Panc1 (cell line): ENCODE measurements at regions not wholly inside any gene's neighbourhood (a gene's known extent, or its start where the extent isn't known, plus 50 kb on each side); places are given as distances from the start of the nearest gene placed in this dataset.
"Not testable (repeated sequence)": the region's sequence is repeated elsewhere in the genome, so short reads cannot be mapped to it uniquely, and the experiment has no call there.

Experiments used
- ATAC-seq: fragments of 200-7000 bp; cut with Tn5 transposase; 2 replicates; pipeline ENCODE4 v1.9.1; 2020; ENCODE audit warnings: mild to moderate bottlenecking, moderate library complexity
- BruUV-seq: library from RNA; stranded (reverse); fragments of 400-500 nt; replicated peaks from 2 replicates; lab custom pipeline; 2021; lab: Mats Ljungman, UMichigan
- CTCF ChIA-PET: fragments of 300-600 bp; sonication (Branson Sonifier 250); formaldehyde crosslinking; loops from one replicate; lab custom pipeline; 2022; ENCODE audit warnings: antibody characterized with exemption; lab: Charles Lee
- POLR2A ChIA-PET: fragments of 300-600 bp; sonication (Branson Sonifier 250); formaldehyde crosslinking; loops from one replicate; lab custom pipeline; 2022; ENCODE audit warnings: antibody characterized with exemption; lab: Charles Lee
- DNase-seq: peaks from one replicate; pipeline ENCODE4 v3.0.0-alpha.2; 2010; ENCODE audit warnings: low read depth, low spot score
- H3K27ac ChIP-seq: 2 replicates; pipeline ENCODE4 v1.5.1; 2011; ENCODE audit warnings: mild to moderate bottlenecking, low read length, inconsistent platforms
- H3K27me3 ChIP-seq: fragments of 200-500 bp; sonication (Bioruptor generic); 2 replicates; pipeline ENCODE4 v1.6.0; 2014; ENCODE audit warnings: low read length, inconsistent platforms; ENCODE audit not compliant: control insufficient read depth, insufficient read depth
- H3K36me3 ChIP-seq: fragments of 200-500 bp; sonication (Bioruptor generic); 2 replicates; pipeline ENCODE4 v1.5.1; 2014; ENCODE audit warnings: inconsistent platforms, mild to moderate bottlenecking, low read length, moderate library complexity; ENCODE audit not compliant: control insufficient read depth, insufficient read depth
- H3K4me1 ChIP-seq: 2 replicates; pipeline ENCODE4 v1.5.1; 2011; ENCODE audit warnings: inconsistent platforms, mild to moderate bottlenecking, low read length, moderate library complexity; ENCODE audit not compliant: control insufficient read depth, insufficient read depth
- H3K4me3 ChIP-seq, 2 experiments: 2 replicates each; pipeline ENCODE4 v1.5.1; 2011 to 2012; ENCODE audit warnings: low read depth in 2 of 2, low read length in 2 of 2, mild to moderate bottlenecking in 2 of 2, inconsistent platforms in 1 of 2, moderate library complexity in 1 of 2
- H3K9me3 ChIP-seq: fragments of 200-500 bp; sonication (Bioruptor generic); 2 replicates; pipeline ENCODE4 v1.5.1; 2014; ENCODE audit warnings: low read depth, mild to moderate bottlenecking, inconsistent platforms, low read length, moderate library complexity; ENCODE audit not compliant: control insufficient read depth, insufficient read depth
- POLR2AphosphoS5 ChIP-seq: IDR thresholded peaks from 2 replicates; pipeline ENCODE4 v1.6.1; 2012; ENCODE audit warnings: mild to moderate bottlenecking, low read depth, low read length, moderate library complexity
- SIN3A ChIP-seq: IDR thresholded peaks from 2 replicates; pipeline ENCODE4 v1.6.1; 2012; ENCODE audit warnings: low read depth, mild to moderate bottlenecking, low read length, moderate library complexity, borderline replicate concordance; ENCODE audit not compliant: insufficient read depth
- TCF7L2 ChIP-seq: IDR thresholded peaks from 2 replicates; pipeline ENCODE4 v1.6.1; 2011; ENCODE audit warnings: mild to moderate bottlenecking, low read depth, low read length, inconsistent platforms
- in situ Hi-C: cut with HindIII; loops from 2 replicates; pipeline ENCODE4 v1.10.0; 2016; ENCODE audit warnings: low sequenced_read_pairs, low pct_unique_long_range_greater_than_20kb
- intact Hi-C: fragments of 100-400 bp; cut with micrococcal nuclease; formaldehyde crosslinking; loops from one replicate; pipeline ENCODE4 v1.10.0; 2022; ENCODE audit not compliant: unreplicated experiment
- TF ChIP-seq, protein P1 (sequence below), 2 experiments: IDR thresholded peaks; 2 replicates each; pipeline ENCODE4 v1.6.1; 2011 to 2012; ENCODE audit warnings: low read depth in 2 of 2, control low read depth in 1 of 2, low read length in 1 of 2, mild to moderate bottlenecking in 1 of 2, moderate library complexity in 1 of 2; ENCODE audit not compliant: insufficient read depth in 1 of 2
- TF ChIP-seq, protein P2 (sequence below): fragments of 450-650 bp; IDR thresholded peaks from 2 replicates; pipeline ENCODE4 v1.5.1; 2017; ENCODE audit warnings: mild to moderate bottlenecking

DNA sequence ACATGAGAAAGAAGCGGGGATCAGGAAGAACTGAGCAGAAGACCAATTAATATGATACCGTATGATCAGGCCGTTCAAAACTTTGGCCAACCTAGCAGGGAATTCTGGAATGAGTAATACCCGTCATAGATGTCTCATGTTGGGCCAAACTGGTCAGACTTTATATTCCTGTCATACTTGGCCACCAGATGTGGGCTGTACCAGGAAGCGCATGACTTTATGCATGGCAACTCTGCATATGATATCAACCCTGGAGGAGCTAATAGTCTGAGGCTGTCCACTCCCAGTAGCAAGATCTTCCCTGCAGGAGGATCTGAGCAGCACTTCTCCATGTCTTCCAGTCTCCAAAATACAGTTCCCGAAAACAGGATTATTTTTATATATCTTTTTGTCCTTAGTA is 68.5 kb upstream of the NAA35 start:
- Histone ChIP-seq H3K4me1 (no peaks in the 10 kb centered on the region), H3K27me3 (no peaks in the 10 kb centered on the region), H3K9me3 (no peaks in the 10 kb centered on the region), H3K36me3 (no peaks in the 10 kb centered on the region), H3K27ac (no peak overlapping the region), H3K4me3 (no peak overlapping the region)
- ATAC-seq: no peak
- DNase-seq: no peak
- CTCF ChIA-PET: no interaction called here
- TF ChIP-seq POLR2AphosphoS5: no peak
- TF ChIP-seq, protein P1, sequence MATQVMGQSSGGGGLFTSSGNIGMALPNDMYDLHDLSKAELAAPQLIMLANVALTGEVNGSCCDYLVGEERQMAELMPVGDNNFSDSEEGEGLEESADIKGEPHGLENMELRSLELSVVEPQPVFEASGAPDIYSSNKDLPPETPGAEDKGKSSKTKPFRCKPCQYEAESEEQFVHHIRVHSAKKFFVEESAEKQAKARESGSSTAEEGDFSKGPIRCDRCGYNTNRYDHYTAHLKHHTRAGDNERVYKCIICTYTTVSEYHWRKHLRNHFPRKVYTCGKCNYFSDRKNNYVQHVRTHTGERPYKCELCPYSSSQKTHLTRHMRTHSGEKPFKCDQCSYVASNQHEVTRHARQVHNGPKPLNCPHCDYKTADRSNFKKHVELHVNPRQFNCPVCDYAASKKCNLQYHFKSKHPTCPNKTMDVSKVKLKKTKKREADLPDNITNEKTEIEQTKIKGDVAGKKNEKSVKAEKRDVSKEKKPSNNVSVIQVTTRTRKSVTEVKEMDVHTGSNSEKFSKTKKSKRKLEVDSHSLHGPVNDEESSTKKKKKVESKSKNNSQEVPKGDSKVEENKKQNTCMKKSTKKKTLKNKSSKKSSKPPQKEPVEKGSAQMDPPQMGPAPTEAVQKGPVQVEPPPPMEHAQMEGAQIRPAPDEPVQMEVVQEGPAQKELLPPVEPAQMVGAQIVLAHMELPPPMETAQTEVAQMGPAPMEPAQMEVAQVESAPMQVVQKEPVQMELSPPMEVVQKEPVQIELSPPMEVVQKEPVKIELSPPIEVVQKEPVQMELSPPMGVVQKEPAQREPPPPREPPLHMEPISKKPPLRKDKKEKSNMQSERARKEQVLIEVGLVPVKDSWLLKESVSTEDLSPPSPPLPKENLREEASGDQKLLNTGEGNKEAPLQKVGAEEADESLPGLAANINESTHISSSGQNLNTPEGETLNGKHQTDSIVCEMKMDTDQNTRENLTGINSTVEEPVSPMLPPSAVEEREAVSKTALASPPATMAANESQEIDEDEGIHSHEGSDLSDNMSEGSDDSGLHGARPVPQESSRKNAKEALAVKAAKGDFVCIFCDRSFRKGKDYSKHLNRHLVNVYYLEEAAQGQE (IDR thresholded peaks at IDR 0.05; ENCODE audit: insufficient read depth in 1 of 2, low read depth in 2 of 2, low read length in 1 of 2): no peak
- TF ChIP-seq TCF7L2: no peak
- TF ChIP-seq, protein P2, sequence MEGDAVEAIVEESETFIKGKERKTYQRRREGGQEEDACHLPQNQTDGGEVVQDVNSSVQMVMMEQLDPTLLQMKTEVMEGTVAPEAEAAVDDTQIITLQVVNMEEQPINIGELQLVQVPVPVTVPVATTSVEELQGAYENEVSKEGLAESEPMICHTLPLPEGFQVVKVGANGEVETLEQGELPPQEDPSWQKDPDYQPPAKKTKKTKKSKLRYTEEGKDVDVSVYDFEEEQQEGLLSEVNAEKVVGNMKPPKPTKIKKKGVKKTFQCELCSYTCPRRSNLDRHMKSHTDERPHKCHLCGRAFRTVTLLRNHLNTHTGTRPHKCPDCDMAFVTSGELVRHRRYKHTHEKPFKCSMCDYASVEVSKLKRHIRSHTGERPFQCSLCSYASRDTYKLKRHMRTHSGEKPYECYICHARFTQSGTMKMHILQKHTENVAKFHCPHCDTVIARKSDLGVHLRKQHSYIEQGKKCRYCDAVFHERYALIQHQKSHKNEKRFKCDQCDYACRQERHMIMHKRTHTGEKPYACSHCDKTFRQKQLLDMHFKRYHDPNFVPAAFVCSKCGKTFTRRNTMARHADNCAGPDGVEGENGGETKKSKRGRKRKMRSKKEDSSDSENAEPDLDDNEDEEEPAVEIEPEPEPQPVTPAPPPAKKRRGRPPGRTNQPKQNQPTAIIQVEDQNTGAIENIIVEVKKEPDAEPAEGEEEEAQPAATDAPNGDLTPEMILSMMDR: no peak
- no peak for TF ChIP-seq SIN3A
- no TSS peak for BruUV-seq
- in situ Hi-C loops (no loop called here), intact Hi-C loops (no loop called here)
- POLR2A ChIA-PET: no interaction called here

DNA sequence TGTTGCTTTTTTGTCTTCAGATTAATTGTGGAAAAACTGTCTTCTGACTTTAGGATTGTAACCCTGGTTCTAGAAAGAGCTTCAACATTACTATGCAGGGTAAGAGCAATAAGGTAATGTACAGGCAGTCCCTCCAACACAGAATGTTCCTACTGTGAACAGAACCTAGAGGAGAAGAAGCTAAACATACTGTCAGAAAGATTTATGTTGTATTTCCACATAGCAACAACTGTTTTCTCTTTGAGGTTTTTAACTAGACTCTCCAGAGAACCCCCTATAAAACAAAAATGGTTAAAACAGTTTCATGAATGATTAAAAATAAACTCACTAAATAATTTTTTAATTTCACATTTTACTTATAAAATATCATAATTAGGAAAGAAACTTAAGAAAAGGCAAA is 64.3 kb upstream of the NAA35 start:
- no peak overlapping the region for H3K27ac ChIP-seq
- BruUV-seq: no TSS peak
- intact Hi-C loops (no loop called here), in situ Hi-C loops (no loop called here)
- ChIA-PET POLR2A (no interaction called here), CTCF (no interaction called here)
- H3K9me3 ChIP-seq: no peaks in the 10 kb centered on the region
- H3K36me3 ChIP-seq: no peaks in the 10 kb centered on the region
- TF ChIP-seq, protein P2: no peak
- TF ChIP-seq POLR2AphosphoS5: no peak
- TF ChIP-seq, protein P1 (IDR thresholded peaks at IDR 0.05; ENCODE audit: insufficient read depth in 1 of 2, low read depth in 2 of 2, low read length in 1 of 2): no peak
- ATAC-seq (no peak), DNase-seq (no peak)
- H3K27me3 ChIP-seq: no peaks in the 10 kb centered on the region
- no peak overlapping the region for H3K4me3 ChIP-seq
- no peaks in the 10 kb centered on the region for H3K4me1 ChIP-seq

DNA sequence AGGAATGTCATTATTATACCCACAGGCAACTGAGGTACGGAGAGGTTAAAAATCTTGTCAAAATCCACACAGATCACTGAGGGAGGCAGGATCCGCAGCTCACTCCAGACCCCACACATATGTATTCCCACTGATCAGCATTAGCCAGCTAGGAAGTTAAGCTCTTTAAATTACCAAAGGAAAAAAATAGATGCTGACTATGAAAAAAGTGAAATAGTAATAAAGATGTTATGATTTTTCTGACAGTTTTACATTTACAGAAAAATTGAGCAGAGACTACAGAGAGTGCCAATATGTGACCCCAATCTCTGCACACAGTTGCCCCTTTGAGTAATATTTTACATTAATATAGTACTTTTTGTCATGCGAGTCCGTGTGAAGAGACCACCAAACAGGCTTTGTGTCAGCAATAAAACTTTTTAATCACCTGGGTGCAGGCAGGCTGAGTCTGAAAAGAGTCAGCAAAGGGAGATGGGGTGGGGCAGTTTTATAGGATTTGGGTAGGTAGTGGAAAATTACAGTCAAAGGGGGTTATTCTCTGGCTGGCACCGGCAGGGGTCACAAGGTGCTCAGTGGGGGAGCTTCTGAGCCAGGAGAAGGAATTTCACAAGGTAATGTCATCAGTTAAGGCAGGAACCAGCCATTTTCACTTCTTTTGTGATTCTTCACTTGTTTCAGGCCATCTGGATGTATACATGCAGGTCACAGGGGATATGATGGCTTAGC is 61.9 kb upstream of the NAA35 start:
- not testable (repeated sequence) for H3K4me1 ChIP-seq, BruUV-seq

DNA sequence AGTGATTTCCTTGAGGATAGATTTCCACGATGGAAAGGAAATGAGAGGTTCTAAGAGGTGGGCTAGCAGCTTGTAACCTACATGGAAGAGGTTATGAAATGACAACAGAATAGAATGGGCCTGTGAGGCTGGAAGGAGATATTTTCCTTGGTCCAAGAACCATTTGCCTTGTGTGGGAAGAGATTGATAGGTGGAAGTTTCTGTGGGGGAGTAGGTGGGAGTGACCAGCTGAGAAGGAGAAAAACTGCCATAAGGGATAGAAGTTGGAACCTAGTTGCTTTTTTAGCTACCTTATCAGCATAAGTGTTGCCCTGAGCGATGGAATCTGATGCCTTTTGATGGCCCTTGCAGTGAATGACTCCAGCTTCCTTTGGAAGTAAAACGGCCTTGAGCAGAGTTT is 60.4 kb upstream of the NAA35 start:
- H3K27ac ChIP-seq, H3K4me1 ChIP-seq, CTCF ChIA-PET, ATAC-seq, H3K36me3 ChIP-seq, H3K9me3 ChIP-seq, DNase-seq, intact Hi-C loops, POLR2A ChIA-PET, in situ Hi-C loops, H3K27me3 ChIP-seq, BruUV-seq, H3K4me3 ChIP-seq: not testable (repeated sequence)

More for the DNA sequence above, 61.9 kb upstream of the NAA35 start:
- intact Hi-C loops, DNase-seq, H3K27me3 ChIP-seq, H3K9me3 ChIP-seq, in situ Hi-C loops, H3K27ac ChIP-seq, POLR2A ChIA-PET, H3K36me3 ChIP-seq, CTCF ChIA-PET, H3K4me3 ChIP-seq, ATAC-seq: not testable (repeated sequence)
